ENCODE measurements at regions not wholly inside any gene's neighbourhood (a gene's known extent, or its start where the extent isn't known, plus 50 kb on each side); places are given as distances from the start of the nearest gene placed in this dataset.
"Not testable (repeated sequence)": the region's sequence is repeated elsewhere in the genome, so short reads cannot be mapped to it uniquely, and the experiment has no call there.

DNA sequence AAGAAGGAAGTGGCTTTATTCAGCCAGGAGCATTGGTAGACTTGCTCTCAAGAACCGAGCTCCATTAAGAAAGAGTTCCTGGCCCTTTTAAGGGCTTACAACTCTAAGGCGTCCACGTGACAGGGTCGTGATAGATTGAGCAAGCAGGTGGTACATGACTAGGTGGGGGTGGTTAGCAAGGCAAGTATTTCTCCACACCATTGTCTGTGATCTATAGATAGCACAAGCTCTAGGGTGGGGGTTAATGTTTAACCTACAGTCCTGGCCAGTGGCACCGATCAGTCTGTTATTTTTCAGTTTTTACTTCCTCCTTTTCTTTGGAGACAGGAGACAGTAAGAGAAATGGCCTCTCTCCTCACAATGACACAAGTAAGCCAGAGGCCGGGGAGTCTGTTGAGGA lies 215.1 kb downstream of the UQCRFS1 start:
- TF ChIP-seq, protein P1, sequence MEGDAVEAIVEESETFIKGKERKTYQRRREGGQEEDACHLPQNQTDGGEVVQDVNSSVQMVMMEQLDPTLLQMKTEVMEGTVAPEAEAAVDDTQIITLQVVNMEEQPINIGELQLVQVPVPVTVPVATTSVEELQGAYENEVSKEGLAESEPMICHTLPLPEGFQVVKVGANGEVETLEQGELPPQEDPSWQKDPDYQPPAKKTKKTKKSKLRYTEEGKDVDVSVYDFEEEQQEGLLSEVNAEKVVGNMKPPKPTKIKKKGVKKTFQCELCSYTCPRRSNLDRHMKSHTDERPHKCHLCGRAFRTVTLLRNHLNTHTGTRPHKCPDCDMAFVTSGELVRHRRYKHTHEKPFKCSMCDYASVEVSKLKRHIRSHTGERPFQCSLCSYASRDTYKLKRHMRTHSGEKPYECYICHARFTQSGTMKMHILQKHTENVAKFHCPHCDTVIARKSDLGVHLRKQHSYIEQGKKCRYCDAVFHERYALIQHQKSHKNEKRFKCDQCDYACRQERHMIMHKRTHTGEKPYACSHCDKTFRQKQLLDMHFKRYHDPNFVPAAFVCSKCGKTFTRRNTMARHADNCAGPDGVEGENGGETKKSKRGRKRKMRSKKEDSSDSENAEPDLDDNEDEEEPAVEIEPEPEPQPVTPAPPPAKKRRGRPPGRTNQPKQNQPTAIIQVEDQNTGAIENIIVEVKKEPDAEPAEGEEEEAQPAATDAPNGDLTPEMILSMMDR (conservative IDR thresholded peaks at IDR 0.05; ENCODE audit: low read depth, low read length) = not testable (repeated sequence)
- TF ChIP-seq EZH2 (IDR thresholded peaks at IDR 0.05; ENCODE audit: borderline replicate concordance, low read depth, low read length, poor library complexity, severe bottlenecking) = not testable (repeated sequence)
